Vagina (tissue), 2 donors: ENCODE measurements at regions not wholly inside any gene's neighbourhood (a gene's known extent, or its start where the extent isn't known, plus 50 kb on each side); places are given as distances from the start of the nearest gene placed in this dataset.

Source experiments
- CTCF ChIP-seq, 3 experiments: fragments of 450-650 bp in 2 of 3; fragments of 200-600 bp in 1 of 3; sonication (generic) in 1 of 3; IDR thresholded peaks; one replicate each; pipeline ENCODE4 v1.5.1; 2017 to 2019; ENCODE audit warnings: antibody characterized with exemption in 3 of 3, mild to moderate bottlenecking in 2 of 3, moderate library complexity in 2 of 3
- POLR2A ChIP-seq, 2 donors: fragments of 450-650 bp; IDR thresholded peaks; one replicate each; pipeline ENCODE4 v1.6.1; 2017; ENCODE audit warnings: antibody characterized with exemption in 2 of 2, mild to moderate bottlenecking in 2 of 2, moderate library complexity in 2 of 2

- TF ChIP-seq POLR2A (IDR thresholded peaks at IDR 0.05), result no peak
- TF ChIP-seq CTCF (IDR thresholded peaks at IDR 0.05), result no peak
These were observed 1615.5 kb upstream of the PCDH7 start for GRCh38 chr4:29104694-29105093.
